ENCODE measurements at regions not wholly inside any gene's neighbourhood (a gene's known extent, or its start where the extent isn't known, plus 50 kb on each side); places are given as distances from the start of the nearest gene placed in this dataset.

DNA sequence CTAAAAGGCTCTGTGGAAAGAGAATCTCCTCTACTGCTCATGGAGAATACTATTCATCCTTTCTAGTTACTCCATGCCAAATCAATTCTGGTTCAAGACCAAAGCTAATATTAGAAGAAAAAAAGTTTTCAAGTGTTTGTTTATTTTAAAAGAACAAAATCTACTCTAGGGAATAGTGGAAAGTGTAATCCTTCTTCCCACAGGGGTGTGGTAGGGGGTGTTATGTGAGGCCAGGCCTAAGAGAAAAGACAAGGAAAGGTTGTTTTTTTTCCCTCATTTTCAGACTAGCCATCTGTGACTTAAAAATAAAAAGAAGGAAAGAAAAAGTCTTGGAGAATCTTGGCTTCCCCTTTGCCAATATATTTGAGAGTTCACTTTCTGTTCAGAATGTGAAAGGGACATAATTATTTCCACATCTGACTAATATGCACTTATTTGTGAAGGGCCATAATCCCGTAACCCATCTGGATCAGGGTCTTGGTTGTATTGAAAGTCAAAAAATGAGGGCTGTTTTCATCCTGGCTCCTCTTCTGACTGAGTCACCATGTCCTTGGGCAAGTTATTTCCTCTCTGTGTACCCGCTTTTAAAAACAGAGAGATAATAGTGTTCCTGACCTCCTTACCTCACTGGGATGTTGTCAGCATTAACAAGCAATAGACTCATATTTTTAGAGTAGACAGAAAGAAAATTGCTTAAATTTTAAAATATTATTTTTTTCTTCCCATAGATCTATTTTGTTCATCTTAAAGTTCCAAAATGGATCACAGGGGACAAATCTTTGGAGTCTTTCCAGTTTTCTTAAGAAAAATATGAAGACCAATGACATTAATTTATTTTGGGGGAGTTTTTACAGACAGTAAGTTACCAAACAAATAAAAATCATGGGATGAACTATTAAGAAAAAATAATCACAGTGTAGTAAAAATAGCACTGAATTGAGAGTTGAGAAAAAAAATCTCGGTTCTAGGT lies 233.7 kb downstream of the IBTK start:
- no peak for DNase-seq

DNA sequence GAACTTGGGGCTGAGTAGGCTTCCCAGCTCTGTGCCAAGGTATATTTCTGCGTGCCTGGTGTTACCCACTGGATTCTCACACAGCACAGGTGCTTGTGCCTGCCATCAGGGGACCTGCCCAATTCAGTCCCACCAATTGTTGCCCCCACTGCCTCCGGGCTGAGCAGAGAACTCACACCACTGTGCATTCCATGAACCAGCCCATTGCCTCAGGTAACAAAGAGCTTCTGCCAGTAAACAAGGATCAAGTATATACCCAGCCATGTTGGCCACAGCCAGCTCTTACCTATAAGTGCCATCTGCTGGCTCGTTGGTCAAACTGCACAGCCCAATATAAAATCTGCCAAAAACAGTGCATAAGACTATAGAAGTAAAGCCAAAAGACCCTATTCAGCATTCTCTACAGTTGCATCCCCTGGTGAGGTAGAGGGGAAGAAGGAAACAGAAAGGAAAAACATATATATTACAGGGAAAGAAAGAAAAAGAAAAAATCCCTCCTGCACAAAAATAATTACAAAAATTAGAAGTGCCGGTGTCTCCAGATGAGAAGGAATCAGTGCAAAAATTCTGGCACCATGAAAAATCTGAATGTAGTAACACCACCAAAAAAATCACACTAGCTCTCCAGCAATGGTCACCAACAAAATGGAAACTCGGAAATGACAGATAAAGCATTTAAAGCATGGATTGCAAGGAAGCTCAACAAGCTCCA lies 241.4 kb downstream of the IBTK start:
- DNase-seq: no peak

DNA sequence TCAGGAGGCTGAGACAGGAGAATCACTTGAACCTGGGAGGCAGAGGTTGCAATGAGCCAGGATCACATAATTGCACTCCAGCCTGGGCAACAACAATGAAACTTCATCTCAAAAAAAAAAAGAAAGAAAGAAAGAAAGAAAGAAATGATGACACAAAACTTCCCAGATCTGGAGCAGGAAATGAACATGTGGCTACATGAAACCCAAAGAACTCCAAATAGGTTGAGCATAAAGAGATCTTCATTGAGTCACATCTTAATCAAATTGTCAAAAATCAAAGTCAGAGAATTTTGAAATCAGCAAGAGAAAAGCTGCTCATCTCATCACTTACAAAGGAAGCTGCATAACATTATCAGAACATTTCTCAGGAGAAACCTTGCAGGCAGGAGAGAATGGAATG lies 247.0 kb downstream of the IBTK start:
- DNase-seq: no peak

DNA sequence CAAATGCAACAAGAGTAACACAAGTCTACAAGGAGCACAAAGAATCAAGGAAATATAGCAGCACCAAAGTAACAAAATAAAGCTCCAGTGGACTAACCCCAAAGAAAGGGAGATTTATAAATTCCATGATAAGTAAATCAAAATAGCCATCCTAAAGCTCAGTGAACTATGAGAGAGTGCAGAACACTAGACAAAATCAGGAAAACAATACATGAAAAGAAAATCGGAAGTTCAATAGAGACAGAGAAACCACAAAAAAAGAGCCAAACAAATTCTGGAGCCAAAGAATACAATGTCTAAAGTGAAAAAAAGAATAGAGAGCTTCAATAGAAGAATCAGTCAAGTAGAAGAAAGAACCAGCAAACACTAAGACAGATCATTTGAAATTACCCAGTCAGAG lies 247.3 kb upstream of the TENT5A start:
- DNase-seq: no peak

DNA sequence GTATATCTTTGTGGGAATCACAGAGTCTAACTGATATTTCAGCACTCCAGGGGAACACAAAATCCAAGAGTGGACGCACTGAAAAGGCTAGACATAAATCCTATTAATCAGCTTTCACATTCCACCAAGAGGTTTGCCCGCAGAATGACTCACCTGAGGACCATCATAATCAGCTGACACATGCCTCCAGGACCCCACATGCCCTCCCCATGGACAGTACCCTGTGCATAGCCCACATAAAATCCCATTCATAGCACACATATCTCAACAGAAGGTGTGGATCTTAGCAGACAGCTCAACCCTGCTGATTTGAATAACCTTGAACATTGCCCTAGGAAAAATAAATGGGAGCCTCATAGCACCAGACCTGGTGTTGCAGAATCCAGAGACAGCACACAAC lies 246.8 kb upstream of the TENT5A start:
- no peak for DNase-seq

DNA sequence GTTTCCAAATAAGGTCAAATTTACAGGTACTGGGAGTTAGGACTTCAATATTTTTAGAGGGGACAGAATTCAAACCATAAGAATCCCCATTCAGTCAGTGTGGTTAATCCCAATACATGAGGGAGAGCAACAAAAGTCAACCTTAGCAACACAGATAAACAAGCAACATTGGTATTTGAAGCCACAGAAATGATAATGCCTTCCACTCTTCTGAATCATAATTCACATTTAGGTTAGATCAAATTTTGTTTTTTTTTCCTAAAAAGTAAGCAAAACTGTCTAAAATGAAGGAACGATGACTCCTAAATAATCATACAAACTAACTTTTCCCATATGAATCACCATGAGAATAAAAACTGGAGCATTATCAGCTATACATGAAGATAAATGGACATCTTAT lies 246.0 kb upstream of the TENT5A start:
- no peak for DNase-seq

DNA sequence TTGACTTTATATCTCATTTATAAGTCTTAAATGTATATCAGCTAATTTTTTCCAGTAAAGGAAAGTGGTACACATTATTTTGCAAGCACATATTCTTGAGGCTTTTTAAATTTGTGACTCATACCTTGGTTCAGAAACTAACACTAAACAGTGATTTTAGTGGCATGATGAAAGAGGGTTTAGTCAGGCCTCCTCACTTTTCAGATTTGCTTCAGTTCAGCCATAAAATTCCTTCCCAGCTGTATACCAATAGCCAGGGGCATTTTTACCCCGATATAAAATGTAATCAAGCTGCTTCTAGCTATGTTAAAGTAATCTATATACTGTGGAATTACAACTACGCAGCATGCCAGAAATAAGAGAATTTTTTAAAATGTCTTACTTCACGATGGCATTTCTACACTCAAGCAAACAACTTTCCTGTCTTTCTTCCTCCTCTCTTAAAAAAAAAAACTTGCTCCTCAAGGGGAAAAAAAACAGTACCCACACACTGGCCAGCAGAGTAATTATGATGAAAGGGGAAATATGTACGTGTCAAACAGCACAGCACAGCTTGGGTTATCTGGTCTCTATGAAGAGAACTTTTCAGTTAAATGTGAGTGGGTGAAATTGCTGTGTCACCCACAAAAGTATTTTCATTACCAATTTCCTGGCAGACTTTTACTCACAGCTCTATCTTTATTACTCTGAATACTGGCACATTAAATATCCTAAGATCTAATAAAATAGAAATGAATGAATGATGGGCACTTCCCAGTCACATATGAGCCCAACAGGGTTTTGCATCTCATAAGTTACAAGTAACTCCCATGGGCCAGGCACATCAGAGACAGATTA lies 244.8 kb upstream of the TENT5A start:
- no peak for DNase-seq

DNA sequence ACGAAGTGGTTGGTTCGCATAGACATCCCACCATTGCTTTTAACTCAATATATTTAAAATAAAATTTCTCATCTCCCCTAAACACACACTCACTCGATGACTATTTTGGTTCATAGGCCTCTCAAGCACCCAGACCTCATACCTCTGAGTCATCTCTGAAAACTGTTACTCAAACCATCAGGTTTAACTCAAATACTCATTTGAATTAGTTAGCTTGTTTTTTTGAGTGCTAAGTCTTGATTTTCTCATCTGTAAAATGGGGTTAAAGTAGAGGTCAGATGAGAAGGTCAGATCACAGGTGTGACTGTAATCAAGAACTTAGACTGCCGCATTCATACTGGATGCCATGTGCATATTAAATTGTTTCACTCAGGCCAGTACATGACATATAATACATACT lies 243.9 kb upstream of the TENT5A start:
- DNase-seq: no peak

DNA sequence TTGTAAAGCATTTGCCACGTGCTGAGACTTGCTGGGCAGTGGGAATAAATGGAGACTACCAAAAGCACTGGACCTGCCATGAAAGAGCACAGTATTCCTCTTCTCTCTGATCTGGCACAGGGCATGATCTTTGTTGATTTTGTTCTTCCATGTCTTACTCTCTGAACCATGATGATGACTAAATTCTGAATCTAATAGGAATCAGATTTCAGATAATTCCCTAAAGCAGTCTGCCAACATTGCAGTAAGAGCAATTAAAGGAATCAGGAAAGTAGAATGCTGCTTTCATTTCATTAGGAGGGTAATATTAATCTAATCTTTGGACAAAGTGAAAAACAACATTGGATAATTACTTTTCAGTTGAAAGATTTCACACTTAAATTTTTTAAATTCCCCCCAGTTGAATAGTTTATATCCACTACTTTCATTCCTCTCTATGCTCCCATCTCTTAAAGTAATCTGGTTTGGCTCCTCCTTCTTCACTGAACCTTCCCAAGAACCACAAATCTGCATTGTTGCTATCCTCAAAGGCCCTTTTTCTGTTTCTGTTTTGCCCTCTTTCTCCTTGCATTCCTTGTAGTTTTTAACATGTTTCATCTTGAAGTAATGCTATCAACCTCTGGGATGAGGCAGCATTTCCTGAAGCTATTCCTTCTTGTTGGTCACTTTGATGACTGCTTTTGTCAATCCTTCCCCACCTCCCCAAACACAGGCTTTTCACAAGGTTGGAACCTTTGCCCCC lies 243.2 kb upstream of the TENT5A start:
- no peak for DNase-seq

DNA sequence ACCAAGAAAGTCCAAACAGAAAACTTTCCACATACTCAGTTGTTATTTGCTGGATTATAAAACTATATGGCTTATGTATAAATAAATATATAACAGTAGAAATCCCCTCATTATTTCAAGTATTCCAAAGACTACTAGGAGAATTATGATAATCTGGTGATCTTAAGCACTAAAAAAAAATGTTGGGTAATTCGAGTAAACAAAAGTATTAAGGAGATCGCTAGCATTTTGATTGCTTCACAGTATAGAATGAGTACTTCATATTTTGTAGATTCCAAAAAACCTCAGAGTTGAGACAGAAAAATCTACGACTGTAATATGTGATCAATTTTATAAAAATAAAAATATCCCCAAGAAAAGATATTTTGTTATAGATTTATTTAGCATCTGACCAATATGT lies 236.4 kb upstream of the TENT5A start:
- no peak for DNase-seq

DNA sequence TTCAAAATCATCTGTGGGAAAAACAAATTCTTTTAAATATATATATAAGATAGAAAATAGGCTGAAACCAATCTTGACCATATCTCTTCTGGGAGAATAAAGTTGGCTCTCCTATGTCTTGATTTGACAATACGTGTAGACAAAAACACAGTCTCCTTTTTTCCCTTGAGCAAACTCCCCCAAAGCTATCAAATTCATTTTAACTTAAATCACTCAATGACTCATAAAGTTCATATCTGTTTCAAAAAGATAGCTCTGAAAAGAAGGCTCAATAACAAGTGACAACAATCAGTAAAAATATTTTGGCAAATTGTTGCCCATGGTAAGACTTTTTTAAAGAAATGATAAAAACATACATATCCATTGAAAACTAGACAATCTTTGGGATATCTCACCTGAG lies 236.0 kb upstream of the TENT5A start:
- no peak for DNase-seq

DNA sequence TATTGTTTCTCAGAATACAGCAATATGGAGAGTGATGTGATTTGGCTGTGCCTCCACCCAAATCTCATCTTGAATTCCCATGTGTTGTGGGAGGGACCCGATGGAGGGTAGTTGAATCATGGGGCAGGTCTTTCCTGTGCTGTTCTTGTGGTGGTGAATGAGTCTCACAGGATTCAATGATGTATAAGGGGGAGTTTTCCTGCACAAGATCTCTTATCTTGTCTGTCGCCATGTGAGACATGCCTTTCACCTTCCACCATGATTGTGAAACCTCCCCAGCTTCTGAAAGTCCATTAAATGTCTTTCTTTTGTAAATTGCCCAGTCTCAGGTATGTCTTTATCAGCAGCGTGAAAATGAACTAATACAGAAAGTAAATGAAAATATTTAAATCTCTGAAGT lies 234.8 kb upstream of the TENT5A start:
- no peak for DNase-seq

DNA sequence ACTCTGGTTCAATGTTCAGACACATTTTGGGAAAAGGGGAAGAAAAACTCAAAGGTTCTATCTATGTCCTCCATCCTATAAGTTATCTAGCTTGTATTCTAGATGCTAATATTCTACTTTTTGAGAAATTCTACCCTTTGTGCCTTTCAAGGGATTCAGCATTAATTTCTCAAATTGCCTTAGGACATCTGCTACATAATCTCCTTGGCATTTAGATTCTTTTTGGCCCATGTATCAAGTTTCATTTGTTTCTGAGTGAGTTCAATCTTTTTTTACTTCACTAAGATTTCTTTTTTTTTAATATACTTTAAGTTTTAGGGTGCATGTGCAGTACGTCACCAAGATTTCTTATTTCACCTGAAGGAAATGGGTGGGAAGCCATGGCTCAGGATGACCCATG lies 232.7 kb upstream of the TENT5A start:
- no peak for DNase-seq

DNA sequence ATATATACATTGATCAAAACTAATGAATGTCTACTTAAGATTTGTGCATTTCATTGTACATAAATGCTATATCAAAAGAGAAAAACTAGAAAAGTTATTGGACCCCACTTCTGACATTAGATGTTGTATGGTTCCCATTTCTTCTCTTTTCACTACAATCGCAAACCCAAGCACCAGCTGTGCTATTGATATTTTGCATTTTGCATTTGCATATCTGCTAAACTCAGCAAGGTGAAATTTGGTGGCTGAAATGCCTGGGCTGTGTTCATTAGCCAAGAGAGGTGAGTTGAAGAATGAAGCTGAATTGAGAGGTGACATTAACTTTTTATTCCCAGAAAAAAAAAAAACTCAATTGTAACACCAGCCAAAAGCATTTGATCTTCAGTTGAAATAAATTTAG lies 232.1 kb upstream of the TENT5A start:
- no peak for DNase-seq

DNA sequence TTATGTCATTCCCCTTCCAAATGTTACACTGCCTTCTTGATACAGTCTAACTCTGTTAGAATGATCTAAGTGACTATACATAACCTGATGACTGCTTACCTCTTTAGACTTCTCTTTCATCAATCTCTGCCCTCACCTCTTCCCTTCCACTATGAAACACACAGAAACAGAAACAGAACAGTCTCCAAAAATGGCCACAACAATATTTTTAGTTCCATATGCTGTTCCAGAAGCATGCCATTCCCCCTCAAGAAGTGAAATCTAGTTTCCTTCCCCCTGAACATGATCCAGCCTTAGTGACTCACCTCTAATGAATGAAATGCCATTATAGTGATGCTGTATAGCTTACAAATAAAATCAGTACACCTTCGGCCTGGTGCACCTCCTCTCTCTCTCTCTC lies 229.3 kb upstream of the TENT5A start:
- DNase-seq: no peak

DNA sequence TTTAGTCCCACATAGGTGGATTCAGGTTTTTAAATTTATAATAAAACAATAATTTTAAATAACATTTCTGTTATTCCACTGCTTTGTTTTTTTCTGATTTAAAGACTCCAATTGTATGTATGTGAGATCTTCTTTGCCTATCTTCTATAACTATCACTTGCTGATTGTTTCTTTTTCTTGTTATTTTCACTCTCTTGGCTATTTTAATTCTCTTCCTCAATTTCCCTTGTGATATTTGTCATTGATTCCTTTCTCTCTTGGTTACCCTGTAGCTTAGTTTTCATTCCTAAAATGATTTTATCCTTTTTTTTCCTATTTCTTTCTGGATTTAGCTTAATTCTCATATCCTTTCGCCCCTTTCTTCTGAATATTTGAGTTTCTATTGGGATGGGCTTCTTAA lies 227.3 kb upstream of the TENT5A start:
- no peak for DNase-seq

DNA sequence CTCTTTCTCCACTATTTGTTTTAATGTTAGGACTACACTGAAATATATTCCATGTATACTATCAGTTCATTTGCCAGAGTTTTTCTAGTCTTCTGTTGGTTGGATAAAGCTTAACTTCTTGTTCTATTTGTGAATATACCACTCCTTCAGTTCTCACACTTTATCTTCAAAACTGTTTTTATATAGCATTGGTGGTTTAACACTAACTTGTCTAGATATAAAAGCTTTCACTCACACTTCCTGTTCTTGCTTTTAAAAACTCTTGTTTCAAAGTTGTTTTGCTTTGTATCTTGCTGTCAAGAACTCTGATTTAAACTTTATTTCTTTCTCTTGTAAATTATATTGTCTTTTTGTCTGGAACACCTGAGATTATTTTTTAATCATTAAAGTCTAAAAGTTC lies 226.8 kb upstream of the TENT5A start:
- DNase-seq: no peak

DNA sequence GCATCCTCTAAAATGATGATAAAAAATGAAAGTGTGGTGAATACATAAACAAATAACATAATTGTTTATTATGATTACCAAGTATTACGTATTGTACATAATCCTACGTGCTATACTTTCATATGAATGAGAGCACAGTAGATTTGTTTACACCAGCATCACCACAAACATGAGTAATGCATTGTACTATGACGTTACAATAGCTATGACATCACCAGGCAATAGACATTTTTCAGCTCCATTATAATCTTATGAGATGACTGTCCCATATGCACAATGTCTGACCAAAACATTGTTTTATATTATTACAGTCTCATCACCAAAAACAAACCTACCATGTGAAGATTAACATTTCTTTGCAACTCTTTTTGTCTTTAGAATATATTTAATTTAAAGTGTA lies 225.7 kb upstream of the TENT5A start:
- no peak for DNase-seq

DNA sequence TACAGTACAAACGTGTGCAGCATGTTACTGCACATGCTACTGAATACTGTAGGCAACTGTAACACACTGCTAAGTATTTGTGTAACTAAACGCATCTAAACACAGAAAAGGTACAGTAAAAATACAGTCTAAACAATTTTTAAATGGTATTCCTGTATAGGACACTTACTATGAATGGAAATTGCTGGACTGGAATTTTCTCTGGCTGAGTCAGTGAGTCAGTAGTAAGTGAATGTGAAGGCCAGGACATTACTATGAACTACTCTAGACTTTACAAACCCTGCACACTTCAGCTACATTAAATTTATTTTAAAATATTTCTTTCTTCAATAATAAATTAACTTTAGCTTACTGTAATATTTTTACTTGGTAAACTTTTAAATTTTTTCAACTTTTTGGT lies 225.0 kb upstream of the TENT5A start:
- no peak for DNase-seq

DNA sequence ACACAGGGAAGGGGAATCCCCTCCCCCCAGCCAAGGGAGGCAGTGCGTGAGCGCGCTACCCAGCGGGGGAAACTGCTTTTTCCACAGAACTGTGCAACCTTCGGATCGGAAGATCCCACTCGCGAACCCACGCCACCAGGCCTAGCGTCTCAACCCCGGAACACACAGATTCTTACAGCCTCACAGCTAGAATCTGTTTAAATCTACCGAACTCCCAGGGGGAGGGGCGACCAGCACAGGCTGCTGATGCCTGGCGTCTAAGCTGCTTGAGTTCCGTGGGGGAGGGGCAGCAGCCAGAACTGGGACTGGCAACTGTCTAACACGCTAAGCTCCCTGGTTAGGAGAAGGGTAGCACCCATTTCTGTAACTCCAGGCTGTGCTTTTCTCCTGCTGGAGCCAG lies 217.3 kb upstream of the TENT5A start:
- no peak for DNase-seq

DNA sequence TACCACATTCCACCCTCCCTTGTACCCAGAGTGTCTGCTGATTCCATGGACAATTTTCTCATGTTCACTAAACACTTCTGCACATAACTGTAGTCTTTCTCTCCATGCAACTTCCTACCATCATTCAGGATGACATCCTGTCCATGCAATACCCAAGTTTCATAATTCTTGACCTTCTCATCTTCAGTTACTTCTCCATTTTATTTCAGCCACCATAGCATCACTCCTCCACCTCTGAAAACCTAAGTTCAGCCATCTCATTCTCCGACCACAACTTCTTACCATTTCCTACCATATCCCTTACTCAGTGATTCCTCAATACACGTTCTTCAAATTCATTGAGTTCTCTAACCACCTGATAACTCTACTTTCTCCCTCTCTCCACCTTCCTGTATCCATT lies 216.5 kb upstream of the TENT5A start:
- DNase-seq: no peak

DNA sequence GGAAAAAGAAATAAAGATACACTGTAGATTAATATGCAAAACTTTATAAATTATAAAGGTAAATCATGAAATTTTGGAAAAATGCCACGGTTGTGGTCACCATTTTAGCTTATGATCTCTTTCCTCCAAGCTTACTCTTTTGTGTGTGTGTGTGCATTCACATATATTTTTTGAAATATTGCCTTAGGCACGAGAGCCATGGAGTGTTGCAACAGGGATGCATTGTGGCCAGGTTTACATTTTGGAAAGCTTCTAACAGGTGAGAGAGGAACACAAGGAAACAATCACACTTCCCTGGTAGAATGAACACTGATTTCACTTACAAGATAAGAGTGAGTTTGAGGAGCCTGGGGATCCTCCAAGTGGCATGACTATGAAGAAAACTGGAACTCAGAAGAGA lies 214.5 kb upstream of the TENT5A start:
- no peak for DNase-seq

DNA sequence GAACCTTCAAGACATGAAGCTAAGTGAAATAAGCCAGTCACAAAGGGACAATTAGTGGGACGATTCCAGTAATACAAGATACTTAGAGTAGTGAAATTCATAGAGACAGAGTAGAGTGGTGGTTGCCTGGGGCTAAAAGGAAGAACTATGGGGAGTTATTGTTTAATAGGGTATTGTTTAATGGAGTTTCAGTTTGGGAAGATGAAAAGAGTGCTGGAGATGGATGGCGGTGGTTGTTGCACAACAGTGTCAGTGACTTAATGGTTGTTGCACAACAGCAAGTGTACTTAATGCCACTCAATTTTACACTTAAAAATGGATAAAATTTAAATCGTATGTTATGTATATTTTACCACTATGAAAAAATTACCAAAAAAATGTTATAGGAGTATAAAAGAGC lies 209.7 kb upstream of the TENT5A start:
- DNase-seq: no peak
